ENCODE measurements at regions not wholly inside any gene's neighbourhood (a gene's known extent, or its start where the extent isn't known, plus 50 kb on each side); places are given as distances from the start of the nearest gene placed in this dataset.
A peak's percentile ranks its signal among the peaks of the same experiment; 100 is the strongest.
"Not testable (repeated sequence)": the region's sequence is repeated elsewhere in the genome, so short reads cannot be mapped to it uniquely, and the experiment has no call there.

GRCh38 chr2:14752295-14752694 is 119.8 kb downstream of the LRATD1 start:
- DNase-seq (ENCODE audit: low read depth) = no peak

- no peak for DNase-seq (ENCODE audit: low read depth)
These were observed 123.6 kb downstream of the LRATD1 start for GRCh38 chr2:14756122-14756541.

DNA sequence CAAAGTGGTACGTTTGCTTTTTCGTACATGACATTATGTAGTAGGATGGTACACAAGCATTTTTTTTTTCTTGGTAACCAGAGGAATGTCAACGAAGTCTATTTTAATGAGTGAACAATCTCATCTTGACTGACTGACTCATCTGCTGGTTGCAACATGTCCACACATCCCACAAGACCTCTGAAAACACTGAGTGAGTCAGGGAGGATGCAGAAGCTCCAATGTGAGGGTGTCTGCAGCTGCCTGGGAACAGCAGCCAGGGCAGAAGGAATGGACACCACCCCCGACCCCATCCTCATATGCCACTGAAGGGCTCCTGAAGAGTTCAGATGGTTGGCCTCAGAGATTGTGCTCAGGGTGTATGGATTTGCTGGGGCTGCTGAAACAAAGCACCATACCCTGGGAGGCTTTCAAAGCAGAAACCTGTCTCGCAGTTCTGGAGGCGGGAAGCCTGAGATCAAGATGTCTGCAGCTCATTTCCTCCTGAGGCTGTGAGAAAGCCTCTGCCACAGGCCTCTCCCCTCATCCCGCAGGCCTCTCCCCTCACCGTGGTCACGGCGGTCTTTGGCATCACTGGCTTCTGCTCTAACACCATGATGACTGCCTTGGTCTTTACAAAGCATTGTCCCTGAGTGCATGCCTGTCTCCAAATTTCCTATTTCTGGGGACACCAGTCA is 124.6 kb downstream of the LRATD1 start:
- peak; percentile 19 for DNase-seq (ENCODE audit: low read depth)

GRCh38 chr2:14759082-14759481 is 126.6 kb downstream of the LRATD1 start:
- DNase-seq (ENCODE audit: low read depth) = no peak

DNA sequence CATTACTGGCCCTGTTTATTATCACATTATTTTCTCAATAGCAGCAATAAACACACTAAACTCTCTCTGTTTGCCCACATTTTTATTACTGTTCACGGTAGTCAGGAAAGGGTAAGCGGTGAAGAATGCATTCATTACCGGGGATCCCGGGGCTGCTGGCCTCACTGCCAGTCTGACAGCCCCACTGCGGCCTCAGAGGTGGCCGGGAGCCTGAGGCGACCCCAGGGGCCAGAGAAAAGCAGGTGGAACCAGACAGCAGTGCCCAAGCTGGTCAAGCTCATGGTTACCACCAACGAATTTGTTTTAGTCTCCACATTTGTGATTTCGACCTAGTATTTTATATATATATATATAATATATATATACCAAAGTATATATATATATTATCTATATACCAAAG is 127.7 kb downstream of the LRATD1 start:
- DNase-seq (ENCODE audit: low read depth) = no peak

DNA sequence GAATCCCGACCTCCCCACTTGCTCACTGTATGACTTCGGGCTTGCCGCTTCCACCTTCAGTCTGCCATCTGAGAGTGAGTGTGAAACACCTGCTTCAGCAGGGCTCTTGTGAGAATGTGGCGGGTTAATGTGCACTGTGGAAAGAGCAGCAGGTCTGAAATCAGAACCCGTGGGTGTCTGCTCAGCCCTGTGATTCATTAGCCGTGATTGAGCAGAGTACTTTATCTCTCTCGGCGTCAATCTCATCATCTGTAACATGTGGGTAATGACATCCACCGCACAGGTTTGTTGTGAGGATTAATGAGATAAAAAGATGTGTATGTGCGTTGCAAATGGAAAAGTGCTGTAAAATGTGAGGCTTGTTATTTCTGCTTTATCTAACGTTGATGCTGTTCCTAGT is 128.6 kb downstream of the LRATD1 start:
- DNase-seq (ENCODE audit: low read depth) = no peak

- DNase-seq (ENCODE audit: low read depth) = no peak
These were observed 141.2 kb downstream of the LRATD1 start for GRCh38 chr2:14773696-14774095.

- no peak for DNase-seq (ENCODE audit: low read depth)
These were observed 142.0 kb downstream of the LRATD1 start for GRCh38 chr2:14774436-14774968.

DNA sequence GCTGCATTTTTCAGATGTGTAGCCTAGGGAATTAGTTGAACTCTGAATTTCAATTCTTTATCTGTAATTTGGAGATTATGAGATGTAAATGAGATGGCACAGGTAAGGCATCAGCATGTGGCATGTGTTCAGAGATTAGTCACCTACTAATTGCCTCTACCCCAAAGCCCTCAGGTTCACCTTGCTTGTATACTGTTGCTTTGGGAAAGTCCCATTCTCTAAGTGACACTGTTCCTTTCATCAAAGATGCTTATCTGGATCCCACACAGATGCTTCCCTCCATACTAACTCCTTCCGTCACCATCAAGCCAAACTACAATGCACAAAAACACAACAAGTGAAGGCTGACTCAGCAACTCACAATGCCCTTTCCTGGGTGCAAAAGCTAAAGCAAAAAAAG is 143.7 kb downstream of the LRATD1 start:
- DNase-seq (ENCODE audit: low read depth) = no peak

DNA sequence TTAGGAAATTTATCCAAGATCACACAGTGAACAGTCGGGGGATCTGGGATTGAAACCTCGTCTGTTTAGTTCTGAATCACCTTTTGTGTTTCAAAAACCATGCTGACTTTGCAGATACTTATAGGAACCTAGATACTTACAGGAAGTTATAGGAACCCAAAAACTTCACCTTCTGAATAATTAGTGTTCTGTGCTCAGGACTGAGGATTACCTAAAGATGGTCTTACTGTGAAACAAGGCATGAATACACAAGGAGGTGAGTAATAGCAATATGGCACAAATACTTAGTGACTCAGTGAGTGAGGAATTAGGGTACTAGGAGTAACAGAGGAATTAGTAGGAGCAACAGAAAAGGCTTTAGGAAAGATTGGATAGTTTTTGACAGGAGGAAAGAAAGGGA is 145.5 kb downstream of the LRATD1 start:
- no peak for DNase-seq (ENCODE audit: low read depth)

GRCh38 chr2:14779252-14779651 is 146.7 kb downstream of the LRATD1 start:
- DNase-seq (ENCODE audit: low read depth) = no peak

- no peak for DNase-seq (ENCODE audit: low read depth)
These were observed 148.6 kb downstream of the LRATD1 start for GRCh38 chr2:14781142-14781541.

DNA sequence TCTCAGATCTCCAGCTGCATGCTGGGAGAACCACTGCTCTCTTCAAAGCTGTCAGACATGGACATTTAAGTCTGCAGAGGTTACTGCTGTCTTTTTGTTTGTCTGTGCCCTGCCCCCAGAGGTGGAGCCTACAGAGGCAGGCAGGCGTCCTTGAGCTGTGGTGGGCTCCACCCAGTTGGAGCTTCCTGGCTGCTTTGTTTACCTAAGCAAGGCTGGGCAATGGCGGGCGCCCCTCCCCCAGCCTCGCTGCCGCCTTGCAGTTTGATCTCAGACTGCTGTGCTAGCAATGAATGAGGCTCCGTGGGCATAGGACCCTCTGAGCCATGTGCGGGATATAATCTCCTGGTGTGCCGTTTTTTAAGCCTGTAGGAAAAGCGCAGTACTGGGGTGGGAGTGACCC is 156.3 kb downstream of the LRATD1 start:
- DNase-seq (ENCODE audit: low read depth) = not testable (repeated sequence)

DNA sequence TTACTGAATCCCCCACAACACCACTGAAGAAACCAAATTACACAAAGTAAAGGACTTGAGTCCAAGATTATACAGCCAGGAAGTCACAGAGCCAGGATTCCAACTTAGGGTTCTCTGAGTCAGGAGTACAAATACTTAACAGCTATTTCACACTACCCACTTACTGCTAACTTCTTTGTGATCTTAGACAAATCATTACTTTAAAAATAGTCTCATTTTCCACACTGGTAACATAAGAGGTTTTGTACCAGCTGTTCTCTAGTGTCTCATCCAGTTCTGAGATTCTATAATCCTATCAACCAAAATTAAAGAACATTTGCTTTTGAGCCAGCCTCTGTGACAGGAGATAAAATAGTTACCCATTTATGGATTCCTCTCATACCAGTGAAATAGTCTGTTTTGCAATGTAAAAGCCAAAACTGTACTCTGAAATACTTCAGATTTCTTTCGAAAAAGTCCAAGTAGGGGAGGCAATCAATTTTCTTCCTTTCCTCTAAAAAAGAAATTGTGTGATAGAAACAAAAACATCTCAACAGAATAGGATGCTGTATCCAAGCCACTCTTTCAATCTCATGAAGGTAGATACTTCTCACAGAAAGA is 157.6 kb downstream of the LRATD1 start:
- DNase-seq (ENCODE audit: low read depth) = no peak

GRCh38 chr2:14803994-14804393 is 171.5 kb downstream of the LRATD1 start:
- DNase-seq (ENCODE audit: low read depth) = no peak

- DNase-seq (ENCODE audit: low read depth) = no peak
These were observed 172.4 kb downstream of the LRATD1 start for GRCh38 chr2:14804902-14805301.

- DNase-seq (ENCODE audit: low read depth) = no peak
These were observed 174.1 kb downstream of the LRATD1 start for GRCh38 chr2:14806613-14807012.

DNA sequence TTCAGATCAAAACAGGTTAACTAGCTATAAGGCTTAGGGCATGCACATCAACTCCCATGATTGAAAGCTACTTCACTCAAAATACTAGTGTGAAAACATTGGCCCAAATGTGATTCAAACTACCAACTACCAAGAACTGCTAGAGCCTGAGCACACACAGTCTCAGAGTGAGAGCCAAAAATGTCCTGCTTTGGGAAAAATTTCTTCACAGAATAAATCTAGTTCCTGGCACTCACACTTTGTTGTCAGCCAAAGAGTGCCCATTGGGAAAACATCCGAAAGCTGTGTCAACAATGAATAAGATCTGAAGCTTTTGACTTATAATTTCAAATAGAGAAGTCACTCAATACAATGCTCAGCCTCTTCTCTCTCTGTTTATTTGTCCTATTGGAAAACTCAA is 182.7 kb downstream of the LRATD1 start:
- no peak for DNase-seq (ENCODE audit: low read depth)

DNA sequence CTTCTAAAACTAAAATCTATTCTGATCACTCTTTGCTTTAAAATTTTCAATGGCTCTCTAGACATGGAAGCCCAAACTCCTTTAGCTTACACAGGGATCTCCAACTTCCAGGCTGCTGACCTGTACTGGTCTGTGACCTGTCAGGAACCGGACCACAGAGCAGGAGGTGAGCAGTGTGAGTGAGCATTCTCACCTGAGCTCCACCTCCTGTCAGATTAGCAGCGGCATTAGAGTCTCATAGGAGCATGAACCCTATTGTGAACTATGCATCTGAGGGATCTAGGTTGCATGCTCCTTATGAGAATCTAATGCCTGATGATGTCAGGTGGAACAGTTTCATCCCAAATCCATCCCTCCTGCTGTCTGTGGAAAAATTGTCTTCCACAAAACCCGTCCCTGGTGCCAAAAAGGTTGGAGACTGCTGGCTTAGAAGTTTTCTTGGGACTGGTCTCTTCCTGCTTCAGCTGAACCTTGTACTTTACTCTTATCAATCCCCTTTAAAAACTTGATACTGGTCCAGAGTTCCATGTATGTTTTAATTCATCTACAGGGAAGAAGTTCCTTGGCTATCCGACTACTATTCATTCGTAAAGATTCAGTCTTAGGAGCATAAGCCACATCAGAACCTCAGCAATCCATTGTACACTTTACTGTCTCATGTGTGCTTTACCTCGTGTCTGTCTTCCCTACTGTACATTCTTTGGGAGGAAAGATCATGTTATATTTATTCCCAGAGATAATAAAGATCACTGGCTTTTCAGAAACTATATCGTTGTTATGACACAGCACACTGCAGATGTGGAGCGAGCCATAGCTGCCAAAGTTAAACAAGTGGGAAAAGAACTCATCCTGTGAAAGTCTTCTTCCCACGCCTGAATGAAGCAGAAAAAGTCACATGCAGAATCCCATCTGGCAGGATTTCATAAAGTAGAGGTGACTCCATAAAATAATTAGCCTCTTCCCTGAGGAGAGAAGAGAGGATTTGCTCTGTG is 183.8 kb downstream of the LRATD1 start:
- no peak for DNase-seq (ENCODE audit: low read depth)

GRCh38 chr2:14817848-14818247 is 185.3 kb downstream of the LRATD1 start:
- DNase-seq (ENCODE audit: low read depth) = no peak

GRCh38 chr2:14826518-14826917 is 194.0 kb downstream of the LRATD1 start:
- DNase-seq (ENCODE audit: low read depth) = no peak

- no peak for DNase-seq (ENCODE audit: low read depth)
These were observed 194.9 kb downstream of the LRATD1 start for GRCh38 chr2:14827226-14828023.

Data from HS-27A (cell line).